Chondrocyte (in vitro differentiated cells): ENCODE measurements at regions not wholly inside any gene's neighbourhood (a gene's known extent, or its start where the extent isn't known, plus 50 kb on each side); places are given as distances from the start of the nearest gene placed in this dataset.

ENCODE experiments used
- DNase-seq: peaks from one replicate; pipeline ENCODE4 v3.0.0; 2021; ENCODE audit warnings: mixed read lengths, low spot score
- H3K27ac Mint-ChIP-seq: one replicate; pipeline ENCODE4 v1.8.0; 2021; ENCODE audit warnings: mild to moderate bottlenecking, moderate library complexity, mixed read lengths; ENCODE audit not compliant: unreplicated experiment
- H3K27me3 Mint-ChIP-seq: 2 replicates; pipeline ENCODE4 v1.8.0; 2021; ENCODE audit warnings: low read depth, mixed read lengths
- H3K36me3 Mint-ChIP-seq: 2 replicates; pipeline ENCODE4 v1.8.0; 2021; ENCODE audit warnings: low read depth, mixed read lengths
- H3K4me1 Mint-ChIP-seq: 2 replicates; pipeline ENCODE4 v1.8.0; 2021; ENCODE audit warnings: low read depth, mild to moderate bottlenecking, mixed read lengths
- H3K4me3 Mint-ChIP-seq: one replicate; pipeline ENCODE4 v1.8.0; 2021; ENCODE audit warnings: mild to moderate bottlenecking, moderate library complexity, mixed read lengths; ENCODE audit not compliant: unreplicated experiment
- H3K9me3 Mint-ChIP-seq: 2 replicates; pipeline ENCODE4 v1.8.0; 2021; ENCODE audit warnings: low read depth, mixed read lengths
- CTCF ChIP-seq: fragments of 200-600 bp; sonication (generic); IDR thresholded peaks from 2 replicates; pipeline ENCODE4 v1.5.0; 2021; ENCODE audit warnings: antibody characterized with exemption, mild to moderate bottlenecking, moderate library complexity

- Mint-ChIP-seq H3K36me3 (no peaks in the 10 kb centered on the region), H3K4me3 (no peak overlapping the region), H3K27ac (no peak overlapping the region), H3K4me1 (peaks cover 22% of the 10 kb centered on the region), H3K9me3 (no peaks in the 10 kb centered on the region), H3K27me3 (peaks cover 2% of the 10 kb centered on the region)
- no peak for TF ChIP-seq CTCF
- no peak for DNase-seq
These were observed 203.1 kb upstream of the ANKH start for GRCh38 chr5:15074651-15075050.

GRCh38 chr5:15073453-15073852 lies 201.9 kb upstream of the ANKH start:
- Mint-ChIP-seq H3K4me3 (no peak overlapping the region), H3K9me3 (no peaks in the 10 kb centered on the region), H3K27me3 (peaks cover 2% of the 10 kb centered on the region), H3K27ac (no peak overlapping the region), H3K36me3 (no peaks in the 10 kb centered on the region), H3K4me1 (peaks cover 13% of the 10 kb centered on the region)
- no peak for DNase-seq
- no peak for TF ChIP-seq CTCF

GRCh38 chr5:15070907-15071306 lies 199.3 kb upstream of the ANKH start:
- H3K27me3 Mint-ChIP-seq: peaks cover 2% of the 10 kb centered on the region
- H3K36me3 Mint-ChIP-seq: peaks cover 2% of the 10 kb centered on the region
- no peak overlapping the region for H3K27ac Mint-ChIP-seq
- peaks cover 8% of the 10 kb centered on the region for H3K4me1 Mint-ChIP-seq
- no peak for TF ChIP-seq CTCF
- no peak for DNase-seq
- no peak overlapping the region for H3K4me3 Mint-ChIP-seq
- H3K9me3 Mint-ChIP-seq: no peaks in the 10 kb centered on the region

GRCh38 chr5:15069407-15069905 lies 197.9 kb upstream of the ANKH start:
- H3K27me3 Mint-ChIP-seq: peaks cover 7% of the 10 kb centered on the region
- no peak for TF ChIP-seq CTCF
- peaks cover 2% of the 10 kb centered on the region for H3K36me3 Mint-ChIP-seq
- no peak overlapping the region for H3K27ac Mint-ChIP-seq
- H3K9me3 Mint-ChIP-seq: no peaks in the 10 kb centered on the region
- H3K4me3 Mint-ChIP-seq: no peak overlapping the region
- DNase-seq: no peak
- peaks cover 4% of the 10 kb centered on the region for H3K4me1 Mint-ChIP-seq

GRCh38 chr5:15065091-15065490 lies 193.5 kb upstream of the ANKH start:
- no peaks in the 10 kb centered on the region for H3K9me3 Mint-ChIP-seq
- H3K27me3 Mint-ChIP-seq: peaks cover 12% of the 10 kb centered on the region
- no peak for TF ChIP-seq CTCF
- H3K36me3 Mint-ChIP-seq: peaks cover 2% of the 10 kb centered on the region
- DNase-seq: no peak
- H3K27ac Mint-ChIP-seq: no peak overlapping the region
- H3K4me3 Mint-ChIP-seq: no peak overlapping the region
- no peaks in the 10 kb centered on the region for H3K4me1 Mint-ChIP-seq
